K562 (cell line): ENCODE measurements at regions not wholly inside any gene's neighbourhood (a gene's known extent, or its start where the extent isn't known, plus 50 kb on each side); places are given as distances from the start of the nearest gene placed in this dataset.

Source experiments
- ATAC-seq: fragments of 200-7000 bp; cut with Tn5 transposase; 3 replicates; pipeline ENCODE4 v1.9.1; 2020; ENCODE audit warnings: moderate library complexity
- BruUV-seq: library from RNA; stranded (reverse); fragments of 400-500 nt; replicated peaks from 2 replicates; lab custom pipeline; 2021; lab: Mats Ljungman, UMichigan
- CTCF ChIA-PET: fragments of 300-600 bp; formaldehyde crosslinking; extraction: SDS; loops from one replicate; lab custom pipeline; 2021; ENCODE audit warnings: low intra/inter-chr PET ratio; lab: Yijun Ruan, JAX
- POLR2A ChIA-PET: fragments of 300-600, 350-650 bp; sonication (Branson Sonifier 250); formaldehyde crosslinking; extraction: SDS; loops from one replicate; lab custom pipeline; 2021; ENCODE audit warnings: antibody characterized with exemption, inconsistent platforms; lab: Yijun Ruan, JAX
- DNase-seq, 4 experiments: peaks; one replicate each; pipeline versions ENCODE4 v3.0.0 to v3.0.0-alpha.2; 2011 to 2018; ENCODE audit warnings: low spot score in 3 of 4, mixed read lengths in 3 of 4; ENCODE audit errors: extremely low read depth in 1 of 4
- FAIRE-seq: peaks from 2 replicates; lab custom pipeline; 2011; peaks lifted over from hg19 to GRCh38; lab: Jason Lieb, UNC
- H2AFZ ChIP-seq: 2 replicates; pipeline ENCODE4 v1.6.0; 2011; ENCODE audit warnings: low read depth, low read length, control low read depth, inconsistent platforms
- H3K27ac ChIP-seq: fragments of 200-600 bp; 3 replicates; pipeline ENCODE4 v1.8.0; 2011; ENCODE audit warnings: low read depth, mild to moderate bottlenecking, control low read depth, inconsistent platforms, low read length, moderate library complexity, mixed read lengths; ENCODE audit errors: extremely low read depth
- H3K27me3 ChIP-seq, 2 experiments: fragments of 300-600 bp in 1 of 2; 2 replicates in 1 of 2; 3 replicates in 1 of 2; pipeline versions ENCODE4 v1.6.0 to v1.8.0; 2011; ENCODE audit warnings: inconsistent platforms in 2 of 2, low read length in 2 of 2, mild to moderate bottlenecking in 1 of 2, mixed read lengths in 1 of 2, moderate library complexity in 1 of 2; ENCODE audit not compliant: control insufficient read depth in 2 of 2, insufficient read depth in 2 of 2
- H3K36me3 ChIP-seq: fragments of 300-600 bp; 3 replicates; pipeline ENCODE4 v1.8.0; 2011; ENCODE audit warnings: mild to moderate bottlenecking, low read length, inconsistent platforms; ENCODE audit not compliant: control insufficient read depth, insufficient read depth
- H3K4me1 ChIP-seq, 2 experiments: fragments of 200-600 bp in 1 of 2; replicated peaks in 1 of 2; 2 replicates in 1 of 2; 3 replicates in 1 of 2; pipeline versions ENCODE4 v1.5.1 to v1.8.0; 2011; ENCODE audit warnings: inconsistent platforms in 2 of 2, low read length in 2 of 2, mild to moderate bottlenecking in 1 of 2, mixed read lengths in 1 of 2, moderate library complexity in 1 of 2; ENCODE audit not compliant: control insufficient read depth in 2 of 2, insufficient read depth in 2 of 2
- H3K4me2 ChIP-seq: 2 replicates; pipeline ENCODE4 v1.6.1; 2011; ENCODE audit warnings: low read length, control low read depth, inconsistent platforms, mixed read lengths; ENCODE audit not compliant: insufficient read depth
- H3K4me3 ChIP-seq: fragments of 200-600 bp; sonication (generic), shearing (Covaris generic); 2 replicates; pipeline ENCODE4 v1.5.1; 2016; ENCODE audit warnings: control low read depth, inconsistent platforms
- H3K79me2 ChIP-seq: fragments of 200-600 bp; 3 replicates; pipeline ENCODE4 v1.8.0; 2011; ENCODE audit warnings: low read length, inconsistent platforms; ENCODE audit not compliant: control insufficient read depth, insufficient read depth
- H3K9ac ChIP-seq, 2 experiments: 2 replicates each; pipeline versions ENCODE4 v1.6.0 to v1.6.1; 2011; ENCODE audit warnings: low read depth in 2 of 2, low read length in 2 of 2, control low read depth in 1 of 2, inconsistent platforms in 1 of 2, mild to moderate bottlenecking in 1 of 2, mixed read lengths in 1 of 2; ENCODE audit not compliant: insufficient read depth in 1 of 2
- H3K9me1 ChIP-seq: one replicate; pipeline ENCODE4 v1.6.0; 2011; ENCODE audit warnings: inconsistent platforms, mild to moderate bottlenecking, low read length, moderate library complexity; ENCODE audit not compliant: control insufficient read depth, insufficient read depth
- H3K9me3 ChIP-seq: replicated peaks from 2 replicates; pipeline ENCODE4 v1.5.1; 2011; ENCODE audit warnings: low read depth, low read length, inconsistent platforms; ENCODE audit not compliant: control insufficient read depth, insufficient read depth
- H4K20me1 ChIP-seq: replicated peaks from 2 replicates; pipeline ENCODE4 v1.6.1; 2011; ENCODE audit warnings: low read length, inconsistent platforms, mixed read lengths; ENCODE audit not compliant: control insufficient read depth, insufficient read depth
- CAMTA2 ChIP-seq: fragments of 250-450 bp; sonication (Bioruptor Pico); conservative IDR thresholded peaks from 2 replicates; pipeline ENCODE4 v1.5.1; 2022
- CEBPZ ChIP-seq: fragments of 150-350 bp; IDR thresholded peaks from 2 replicates; pipeline ENCODE4 v1.6.1; 2014; ENCODE audit warnings: low read depth, mild to moderate bottlenecking, low read length, borderline replicate concordance
- CHCHD3 ChIP-seq: fragments of 250-450 bp; sonication (Bioruptor Pico); IDR thresholded peaks from 2 replicates; pipeline ENCODE4 v2.1.2; 2022; ENCODE audit warnings: mild to moderate bottlenecking
- HMG20A ChIP-seq: fragments of 450-650 bp; formaldehyde crosslinking; conservative IDR thresholded peaks from 2 replicates; pipeline ENCODE4 v1.4.0; 2020; ENCODE audit warnings: mild to moderate bottlenecking, mixed read lengths
- IFI16 ChIP-seq: fragments of 250-450 bp; sonication (Bioruptor Pico); IDR thresholded peaks from 2 replicates; pipeline ENCODE4 v2.1.2; 2022; ENCODE audit warnings: mild to moderate bottlenecking, inconsistent platforms
- MAFG ChIP-seq: fragments of 450-650 bp; conservative IDR thresholded peaks from 2 replicates; pipeline ENCODE4 v1.6.1; 2016; ENCODE audit warnings: missing genetic modification characterization, missing compliant biosample characterization
- ZHX1 ChIP-seq: fragments of 150-350 bp; conservative IDR thresholded peaks from 2 replicates; pipeline ENCODE4 v1.6.1; 2014; ENCODE audit warnings: low read length
- WGBS: fragments of 100-300 bp; shearing (Covaris generic); methylation state at CpG from one replicate; pipeline ENCODE4 v1.1.6; 2016; ENCODE audit warnings: low coverage, mixed read lengths; ENCODE audit not compliant: insufficient coverage; ENCODE audit errors: missing lambda C conversion rate; 5-methylcytosine and 5-hydroxymethylcytosine counted together
- in situ Hi-C: fragments of 300-500 bp; cut with MboI; formaldehyde crosslinking; loops from 4 replicates; pipeline ENCODE4 v1.15.0; 2018; ENCODE audit warnings: inconsistent platforms, mixed read lengths
- intact Hi-C: fragments of 100-400 bp; cut with micrococcal nuclease; formaldehyde crosslinking; loops from 2 replicates; pipeline ENCODE4 v1.14.2; 2022
- TF ChIP-seq, protein P1 (sequence below), 2 experiments: IDR thresholded peaks in 1 of 2; conservative IDR thresholded peaks in 1 of 2; 2 replicates each; pipeline ENCODE4 v1.6.1; 2016; ENCODE audit warnings: low read depth in 2 of 2, mild to moderate bottlenecking in 1 of 2, missing compliant biosample characterization in 1 of 2, missing genetic modification characterization in 1 of 2, moderate library complexity in 1 of 2

DNA sequence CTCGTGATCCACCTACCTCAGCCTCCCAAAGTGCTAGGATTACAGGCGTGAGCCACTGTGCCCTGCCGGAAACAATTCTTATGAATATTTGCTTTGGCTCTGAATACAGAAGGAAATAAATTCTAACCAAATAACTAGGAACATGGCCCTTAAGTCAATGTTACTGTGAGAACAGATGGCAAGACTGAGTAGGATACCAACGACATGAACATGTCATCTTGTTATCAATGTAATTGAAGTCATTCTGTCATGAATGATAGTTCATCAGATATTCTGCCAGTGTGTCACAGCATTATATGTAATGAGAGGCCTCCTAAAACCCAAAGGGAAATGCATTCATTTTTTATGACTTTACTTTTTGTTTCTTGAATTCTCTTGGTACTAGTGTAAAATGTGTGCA is 548.8 kb downstream of the MCTP2 start:
- no peak overlapping the region for H3K4me2 ChIP-seq
- H3K9ac ChIP-seq: no peak overlapping the region
- BruUV-seq: no TSS peak
- no peaks in the 10 kb centered on the region for H3K4me1 ChIP-seq
- in situ Hi-C loops (no loop called here), intact Hi-C loops (no loop called here)
- 0% methylated on average over 4 of the region's 4 CpGs for WGBS
- no peaks in the 10 kb centered on the region for H3K9me1 ChIP-seq
- no peak for ATAC-seq
- TF ChIP-seq MAFG (tag) (no peak), HMG20A (CRISPR knock-in tag) (no peak), CAMTA2 (CRISPR knock-in tag) (no peak), ZHX1 (no peak), CHCHD3 (no peak), CEBPZ (no peak), IFI16 (CRISPR knock-in tag) (no peak)
- TF ChIP-seq, protein P1, sequence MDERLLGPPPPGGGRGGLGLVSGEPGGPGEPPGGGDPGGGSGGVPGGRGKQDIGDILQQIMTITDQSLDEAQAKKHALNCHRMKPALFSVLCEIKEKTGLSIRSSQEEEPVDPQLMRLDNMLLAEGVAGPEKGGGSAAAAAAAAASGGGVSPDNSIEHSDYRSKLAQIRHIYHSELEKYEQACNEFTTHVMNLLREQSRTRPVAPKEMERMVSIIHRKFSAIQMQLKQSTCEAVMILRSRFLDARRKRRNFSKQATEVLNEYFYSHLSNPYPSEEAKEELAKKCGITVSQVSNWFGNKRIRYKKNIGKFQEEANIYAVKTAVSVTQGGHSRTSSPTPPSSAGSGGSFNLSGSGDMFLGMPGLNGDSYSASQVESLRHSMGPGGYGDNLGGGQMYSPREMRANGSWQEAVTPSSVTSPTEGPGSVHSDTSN (CRISPR knock-in tag; IDR thresholded peaks at IDR 0.05; ENCODE audit: low read depth): no peak
- TF ChIP-seq, protein P1 (tag; conservative IDR thresholded peaks at IDR 0.05; ENCODE audit: low read depth): no peak
- no peak overlapping the region for H2AFZ ChIP-seq
- no peaks in the 10 kb centered on the region for H4K20me1 ChIP-seq
- DNase-seq: no peak
- FAIRE-seq: no peak
- H3K4me3 ChIP-seq: no peak overlapping the region
- H3K79me2 ChIP-seq: no peaks in the 10 kb centered on the region
- no peaks in the 10 kb centered on the region for H3K36me3 ChIP-seq
- H3K9me3 ChIP-seq: no peaks in the 10 kb centered on the region
- ChIA-PET CTCF (no interaction called here), POLR2A (no interaction called here)
- H3K27ac ChIP-seq: no peak overlapping the region
- no peaks in the 10 kb centered on the region for H3K27me3 ChIP-seq
